Mesenchymal stem cell (in vitro differentiated cells and primary cell): ENCODE measurements at regions not wholly inside any gene's neighbourhood (a gene's known extent, or its start where the extent isn't known, plus 50 kb on each side); places are given as distances from the start of the nearest gene placed in this dataset.

ENCODE experiments used
- DNase-seq: peaks from one replicate; pipeline ENCODE4 v3.0.0-alpha.2; 2013
- H2AFZ ChIP-seq: one replicate; pipeline ENCODE4 v1.6.1; 2013; ENCODE audit warnings: low read depth, mild to moderate bottlenecking, control low read depth, inconsistent platforms, low read length, moderate library complexity
- H2AK5ac ChIP-seq: 2 replicates; pipeline ENCODE4 v1.6.1; 2013; ENCODE audit warnings: low read length, moderate library complexity, mild to moderate bottlenecking, inconsistent platforms; ENCODE audit not compliant: severe bottlenecking
- H2BK120ac ChIP-seq: one replicate; pipeline ENCODE4 v1.6.1; 2013; ENCODE audit warnings: low read depth, mild to moderate bottlenecking, inconsistent platforms, low read length, moderate library complexity
- H2BK12ac ChIP-seq, 2 experiments: one replicate each; pipeline ENCODE4 v1.6.1; 2013; ENCODE audit warnings: inconsistent platforms in 2 of 2, low read length in 2 of 2, mild to moderate bottlenecking in 2 of 2, moderate library complexity in 2 of 2, control low read depth in 1 of 2
- H2BK15ac ChIP-seq: one replicate; pipeline ENCODE4 v1.6.1; 2013; ENCODE audit warnings: mild to moderate bottlenecking, low read depth, inconsistent platforms; ENCODE audit not compliant: poor library complexity, severe bottlenecking
- H2BK5ac ChIP-seq: 2 replicates; pipeline ENCODE4 v1.6.1; 2013; ENCODE audit warnings: low read depth, mild to moderate bottlenecking, low read length, control low read depth, inconsistent platforms; ENCODE audit not compliant: poor library complexity, severe bottlenecking
- H3K14ac ChIP-seq, 2 experiments: one replicate each; pipeline ENCODE4 v1.6.1; 2013; ENCODE audit warnings: inconsistent platforms in 2 of 2, low read length in 2 of 2, control low read depth in 1 of 2, mild to moderate bottlenecking in 1 of 2, moderate library complexity in 1 of 2
- H3K18ac ChIP-seq, 2 experiments: one replicate each; pipeline ENCODE4 v1.6.1; 2013; ENCODE audit warnings: inconsistent platforms in 2 of 2, low read length in 2 of 2, control low read depth in 1 of 2, low read depth in 1 of 2, mild to moderate bottlenecking in 1 of 2
- H3K23ac ChIP-seq, 2 experiments: one replicate each; pipeline ENCODE4 v1.6.1; 2013; ENCODE audit warnings: inconsistent platforms in 2 of 2, low read length in 2 of 2, mild to moderate bottlenecking in 2 of 2, moderate library complexity in 2 of 2, control low read depth in 1 of 2
- H3K27ac ChIP-seq: 2 replicates; pipeline ENCODE4 v1.5.1; 2013; ENCODE audit warnings: mild to moderate bottlenecking, moderate library complexity, low read length, control low read depth, inconsistent platforms; ENCODE audit not compliant: poor library complexity, severe bottlenecking
- H3K27me3 ChIP-seq, 2 experiments: 2 replicates each; pipeline versions ENCODE4 v1.6.1 to v1.7.0; 2013; ENCODE audit warnings: low read length in 2 of 2, mild to moderate bottlenecking in 2 of 2, moderate library complexity in 2 of 2, control low read depth in 1 of 2, inconsistent platforms in 1 of 2; ENCODE audit not compliant: control insufficient read depth in 1 of 2, insufficient read depth in 1 of 2
- H3K36me3 ChIP-seq, 2 experiments: 2 replicates each; pipeline versions ENCODE4 v1.6.1 to v1.7.0; 2013; ENCODE audit warnings: low read length in 2 of 2, control low read depth in 1 of 2, inconsistent platforms in 1 of 2, low read depth in 1 of 2, mild to moderate bottlenecking in 1 of 2; ENCODE audit not compliant: insufficient read depth in 2 of 2, control insufficient read depth in 1 of 2
- H3K4ac ChIP-seq, 2 experiments: one replicate each; pipeline ENCODE4 v1.6.1; 2013; ENCODE audit warnings: inconsistent platforms in 2 of 2, low read length in 2 of 2, mild to moderate bottlenecking in 2 of 2, moderate library complexity in 2 of 2, control low read depth in 1 of 2, low read depth in 1 of 2
- H3K4me1 ChIP-seq: 2 replicates; pipeline ENCODE4 v1.6.1; 2013; ENCODE audit warnings: low read depth, low read length, control low read depth; ENCODE audit not compliant: control insufficient read depth, insufficient read depth
- H3K4me2 ChIP-seq: 2 replicates; pipeline ENCODE4 v1.6.1; 2013; ENCODE audit warnings: low read length, mild to moderate bottlenecking, inconsistent platforms; ENCODE audit not compliant: poor library complexity, severe bottlenecking
- H3K4me3 ChIP-seq, 2 experiments: 2 replicates each; pipeline versions ENCODE4 v1.5.1 to v1.7.0; 2013; ENCODE audit warnings: low read length in 2 of 2, mild to moderate bottlenecking in 2 of 2, control low read depth in 1 of 2, low read depth in 1 of 2; ENCODE audit not compliant: insufficient read depth in 1 of 2
- H3K79me1 ChIP-seq: replicated peaks from 2 replicates; pipeline ENCODE4 v1.6.1; 2013; ENCODE audit warnings: mild to moderate bottlenecking, control low read depth, low read length, inconsistent platforms; ENCODE audit not compliant: poor library complexity, severe bottlenecking
- H3K9ac ChIP-seq: 2 replicates; pipeline ENCODE4 v1.7.0; 2013; ENCODE audit warnings: mild to moderate bottlenecking, low read length, moderate library complexity
- H3K9me3 ChIP-seq: 2 replicates; pipeline ENCODE4 v1.7.0; 2013; ENCODE audit warnings: mild to moderate bottlenecking, low read length; ENCODE audit not compliant: control insufficient read depth
- H4K8ac ChIP-seq: one replicate; pipeline ENCODE4 v1.6.1; 2013; ENCODE audit warnings: inconsistent platforms, mild to moderate bottlenecking, low read length, moderate library complexity
- H4K91ac ChIP-seq: one replicate; pipeline ENCODE4 v1.6.1; 2013; ENCODE audit warnings: mild to moderate bottlenecking, low read length, inconsistent platforms
- WGBS: methylation state at CpG from one replicate; pipeline ENCODE4 v1.1.7; 2013; ENCODE audit warnings: mixed read lengths; 5-methylcytosine and 5-hydroxymethylcytosine counted together

DNA sequence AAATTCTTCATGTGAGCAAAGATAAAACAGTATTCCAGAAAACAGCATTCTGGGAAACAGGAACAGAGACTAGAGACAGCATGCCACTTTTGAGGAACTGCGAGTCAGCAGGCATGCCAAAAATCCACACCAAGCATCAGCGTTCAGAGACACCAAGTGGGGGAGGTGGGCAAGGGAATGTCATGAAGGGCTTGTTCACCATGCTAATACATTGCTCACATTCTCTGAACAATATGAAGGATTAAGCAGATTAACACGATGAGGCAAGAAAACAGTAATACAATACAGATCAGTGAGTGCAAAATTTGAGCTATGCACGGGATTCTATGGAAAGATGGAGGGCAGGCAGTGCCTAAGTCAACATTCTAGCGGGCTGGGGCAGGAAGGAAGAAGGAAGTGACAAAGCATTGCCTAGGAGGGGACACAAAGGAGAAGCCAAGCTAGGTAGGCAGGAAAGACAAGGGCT, 278.3 kb downstream of the FBXW7 start:
- peak overlapping the region; percentile 81 to 87 for H2BK12ac ChIP-seq
- 84% methylated on average over 4 of the region's 5 CpGs for WGBS

DNA sequence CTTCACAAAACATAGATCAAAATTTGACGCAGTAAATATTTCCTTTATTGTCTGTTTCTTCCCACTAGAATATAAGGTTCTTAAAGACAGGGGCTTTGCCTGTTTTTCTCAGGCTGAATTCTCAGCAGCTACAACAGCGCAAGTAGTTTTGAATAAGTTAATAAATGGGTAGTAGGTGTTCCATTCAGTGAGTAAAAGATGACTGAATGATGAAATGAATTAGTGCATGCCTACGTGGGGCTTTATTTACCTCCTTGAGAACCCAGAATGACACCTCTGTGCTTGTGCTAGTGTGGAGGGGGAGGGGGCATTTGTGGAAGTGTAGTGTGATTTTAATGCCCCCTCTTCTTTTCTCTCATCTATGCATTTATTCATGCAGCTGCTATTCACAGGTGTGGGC, 278.9 kb downstream of the FBXW7 start:
- peaks cover 22% of the 10 kb centered on the region for H3K4me1 ChIP-seq
- peak overlapping the region in 1 of 2 experiments; percentile 78 for H3K4ac ChIP-seq
- no peak overlapping the region for H3K27ac ChIP-seq
- H2AK5ac ChIP-seq, result peak overlapping the region; percentile 51
- no peaks in the 10 kb centered on the region for H3K79me1 ChIP-seq
- no peak overlapping the region for H3K23ac ChIP-seq
- H2BK120ac ChIP-seq, result no peak overlapping the region
- H2BK15ac ChIP-seq, result no peak overlapping the region
- no peak overlapping the region for H2BK5ac ChIP-seq
- peak overlapping the region; percentile 29 to 67 for H2BK12ac ChIP-seq
- no peak overlapping the region for H3K14ac ChIP-seq
- H3K9ac ChIP-seq, result no peak overlapping the region
- no peaks in the 10 kb centered on the region for H3K27me3 ChIP-seq
- 98% methylated on average over 3 of the region's 3 CpGs for WGBS
- H2AFZ ChIP-seq, result no peak overlapping the region
- no peak overlapping the region for H4K8ac ChIP-seq
- H4K91ac ChIP-seq, result no peak overlapping the region
- DNase-seq, result no peak
- no peak overlapping the region for H3K4me3 ChIP-seq
- H3K18ac ChIP-seq, result peak overlapping the region in 1 of 2 experiments; percentile 88
- no peak overlapping the region for H3K4me2 ChIP-seq
- peaks cover 16% of the 10 kb centered on the region for H3K9me3 ChIP-seq
- H3K36me3 ChIP-seq, result no peaks in the 10 kb centered on the region

More for the DNA sequence above, 278.3 kb downstream of the FBXW7 start:
- Histone ChIP-seq H2AK5ac (peak overlapping the region; percentile 51), H3K4ac (peak overlapping the region; percentile 9 to 42), H3K23ac (no peak overlapping the region), H2BK15ac (peak overlapping the region; percentile 87), H3K27ac (peak overlapping the region; percentile 3), H3K14ac (no peak overlapping the region), H3K79me1 (no peaks in the 10 kb centered on the region), H4K91ac (peak overlapping the region; percentile 48), H4K8ac (peak overlapping the region; percentile 92), H2BK5ac (no peak overlapping the region), H3K4me2 (no peak overlapping the region), H3K9ac (no peak overlapping the region), H3K4me3 (no peak overlapping the region), H3K27me3 (no peaks in the 10 kb centered on the region), H3K36me3 (no peaks in the 10 kb centered on the region), H3K9me3 (peaks cover 11% of the 10 kb centered on the region), H3K4me1 (peaks cover 22% of the 10 kb centered on the region), H2BK120ac (peak overlapping the region; percentile 42), H3K18ac (peak overlapping the region; percentile 49 to 79), H2AFZ (peak overlapping the region; percentile 3)
- DNase-seq, result peak; percentile 18

DNA sequence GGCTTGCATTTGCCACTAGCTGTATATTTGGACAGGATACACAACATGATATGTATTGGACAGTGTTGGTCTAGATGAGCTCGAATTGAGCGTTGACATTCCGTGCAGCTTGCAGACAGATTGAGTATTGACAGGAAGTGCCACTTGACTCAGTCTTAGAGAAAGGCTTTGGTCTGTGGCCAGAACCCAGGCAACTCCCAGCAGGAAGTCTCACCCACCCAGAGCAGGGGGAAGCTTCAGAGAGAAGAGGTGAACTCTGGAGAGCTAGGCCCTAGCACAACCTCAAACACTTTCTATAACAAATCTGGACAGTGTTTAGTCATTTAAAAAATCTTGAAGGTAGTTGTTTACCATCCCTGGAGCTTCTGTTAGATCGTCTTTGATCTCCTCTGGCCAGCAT, 280.5 kb downstream of the FBXW7 start:
- Histone ChIP-seq H4K8ac (no peak overlapping the region), H3K36me3 (no peaks in the 10 kb centered on the region), H3K4ac (no peak overlapping the region), H3K18ac (peak overlapping the region in 1 of 2 experiments; percentile 31), H3K4me1 (peaks cover 22% of the 10 kb centered on the region), H3K4me3 (no peak overlapping the region), H3K23ac (no peak overlapping the region), H2BK5ac (no peak overlapping the region), H4K91ac (no peak overlapping the region), H3K27me3 (no peaks in the 10 kb centered on the region), H2BK12ac (peak overlapping the region in 1 of 2 experiments; percentile 43), H3K14ac (no peak overlapping the region), H2BK120ac (no peak overlapping the region), H3K9me3 (peaks cover 7% of the 10 kb centered on the region), H2AFZ (no peak overlapping the region), H2BK15ac (no peak overlapping the region), H2AK5ac (no peak overlapping the region), H3K9ac (no peak overlapping the region), H3K4me2 (no peak overlapping the region), H3K27ac (peak overlapping the region; percentile 64), H3K79me1 (no peaks in the 10 kb centered on the region)
- 3% methylated on average over 4 of the region's 4 CpGs for WGBS
- peak; percentile 80 for DNase-seq

- no peak for DNase-seq
- Histone ChIP-seq H3K4me1 (no peaks in the 10 kb centered on the region), H2AK5ac (no peak overlapping the region), H3K27me3 (no peaks in the 10 kb centered on the region), H2BK12ac (no peak overlapping the region), H2BK15ac (no peak overlapping the region), H4K8ac (no peak overlapping the region), H3K79me1 (no peaks in the 10 kb centered on the region), H3K14ac (no peak overlapping the region), H2BK5ac (no peak overlapping the region), H2BK120ac (no peak overlapping the region), H4K91ac (no peak overlapping the region), H2AFZ (no peak overlapping the region), H3K18ac (no peak overlapping the region), H3K4ac (no peak overlapping the region), H3K4me3 (no peak overlapping the region), H3K4me2 (no peak overlapping the region), H3K27ac (no peak overlapping the region), H3K36me3 (no peaks in the 10 kb centered on the region), H3K9ac (no peak overlapping the region), H3K23ac (no peak overlapping the region), H3K9me3 (peaks cover 7% of the 10 kb centered on the region)
- 93% methylated on average over 9 of the region's 9 CpGs for WGBS
These were observed 287.5 kb downstream of the FBXW7 start for GRCh38 chr4:152248347-152248746.
